ENCODE measurements at regions not wholly inside any gene's neighbourhood (a gene's known extent, or its start where the extent isn't known, plus 50 kb on each side); places are given as distances from the start of the nearest gene placed in this dataset.

GRCh38 chr5:5063533-5063953 is 76.6 kb upstream of the ADAMTS16 start:
- TF ChIP-seq, protein P1, sequence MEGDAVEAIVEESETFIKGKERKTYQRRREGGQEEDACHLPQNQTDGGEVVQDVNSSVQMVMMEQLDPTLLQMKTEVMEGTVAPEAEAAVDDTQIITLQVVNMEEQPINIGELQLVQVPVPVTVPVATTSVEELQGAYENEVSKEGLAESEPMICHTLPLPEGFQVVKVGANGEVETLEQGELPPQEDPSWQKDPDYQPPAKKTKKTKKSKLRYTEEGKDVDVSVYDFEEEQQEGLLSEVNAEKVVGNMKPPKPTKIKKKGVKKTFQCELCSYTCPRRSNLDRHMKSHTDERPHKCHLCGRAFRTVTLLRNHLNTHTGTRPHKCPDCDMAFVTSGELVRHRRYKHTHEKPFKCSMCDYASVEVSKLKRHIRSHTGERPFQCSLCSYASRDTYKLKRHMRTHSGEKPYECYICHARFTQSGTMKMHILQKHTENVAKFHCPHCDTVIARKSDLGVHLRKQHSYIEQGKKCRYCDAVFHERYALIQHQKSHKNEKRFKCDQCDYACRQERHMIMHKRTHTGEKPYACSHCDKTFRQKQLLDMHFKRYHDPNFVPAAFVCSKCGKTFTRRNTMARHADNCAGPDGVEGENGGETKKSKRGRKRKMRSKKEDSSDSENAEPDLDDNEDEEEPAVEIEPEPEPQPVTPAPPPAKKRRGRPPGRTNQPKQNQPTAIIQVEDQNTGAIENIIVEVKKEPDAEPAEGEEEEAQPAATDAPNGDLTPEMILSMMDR (IDR thresholded peaks at IDR 0.05), result no peak
- TF ChIP-seq POLR2A (IDR thresholded peaks at IDR 0.05), result no peak
- H3K36me3 ChIP-seq, result no peaks in the 10 kb centered on the region
- H3K4me1 ChIP-seq, result no peaks in the 10 kb centered on the region
- no peaks in the 10 kb centered on the region for H3K9me3 ChIP-seq
- H3K4me3 ChIP-seq (replicated peaks in 1 of 3), result no peak overlapping the region
- no peak for DNase-seq
- H3K27me3 ChIP-seq, result no peaks in the 10 kb centered on the region
- intact Hi-C loops (cut with DNase I), result no loop called here
- 55 to 57% methylated on average over 3 of the region's 3 CpGs for WGBS, 2 donors
- no peak overlapping the region for H3K27ac ChIP-seq

GRCh38 chr5:5065472-5065871 is 74.7 kb upstream of the ADAMTS16 start:
- no peak for DNase-seq
- no peak overlapping the region for H3K27ac ChIP-seq
- TF ChIP-seq POLR2A (IDR thresholded peaks at IDR 0.05), result no peak

DNA sequence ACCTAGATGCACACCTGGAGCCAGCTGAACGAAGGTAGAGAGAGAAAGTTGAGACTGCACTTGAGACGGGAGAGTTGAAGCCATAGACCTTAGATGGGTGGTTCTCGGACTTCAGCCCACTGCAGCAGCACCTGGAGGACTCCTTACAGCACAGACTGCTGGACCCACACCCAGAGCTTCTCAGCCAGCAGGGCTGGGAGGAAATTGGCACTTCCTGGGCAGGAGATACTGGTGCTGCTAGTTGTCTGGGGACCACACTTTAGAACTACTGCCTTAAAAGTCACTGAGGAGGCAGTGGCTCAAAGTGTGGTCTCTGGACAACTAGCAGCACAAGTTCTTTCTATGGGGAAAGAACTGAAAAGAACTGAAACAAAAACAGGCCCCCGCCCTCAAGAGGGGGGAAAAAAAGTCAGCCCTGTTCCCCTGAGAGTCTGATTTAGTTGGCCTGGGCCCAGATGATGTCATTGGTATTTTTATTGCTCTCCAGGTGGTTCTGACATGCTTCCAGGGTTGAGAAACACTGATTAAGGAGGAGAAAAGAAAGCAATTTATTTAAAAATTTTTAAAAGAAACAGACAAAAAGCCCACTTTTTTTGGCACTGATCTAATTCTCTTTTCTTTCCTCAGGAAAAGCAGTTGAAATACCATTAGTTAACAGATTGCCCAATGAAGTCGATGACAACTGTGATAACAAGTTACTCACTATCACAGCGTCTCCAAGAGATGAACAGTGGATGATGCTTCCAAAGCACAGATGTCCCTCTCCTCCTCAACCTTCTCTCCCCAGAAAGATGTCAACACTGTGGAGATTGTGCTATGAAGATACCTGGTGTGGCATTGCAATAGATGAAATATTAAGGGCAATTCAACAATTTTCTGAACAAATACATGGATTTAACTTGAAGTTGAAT is 73.6 kb upstream of the ADAMTS16 start:
- no peaks in the 10 kb centered on the region for H3K36me3 ChIP-seq
- no peaks in the 10 kb centered on the region for H3K9me3 ChIP-seq
- no peak for DNase-seq
- H3K27ac ChIP-seq, result no peak overlapping the region
- no peaks in the 10 kb centered on the region for H3K4me1 ChIP-seq
- intact Hi-C loops (cut with DNase I), result no loop called here
- H3K4me3 ChIP-seq (replicated peaks in 1 of 3), result no peak overlapping the region
- WGBS, 2 donors, result 58 to 69% methylated on average over 6 of the region's 6 CpGs
- H3K27me3 ChIP-seq, result no peaks in the 10 kb centered on the region
- TF ChIP-seq POLR2A (IDR thresholded peaks at IDR 0.05), result no peak
- TF ChIP-seq, protein P1 (IDR thresholded peaks at IDR 0.05), result no peak

More at GRCh38 chr5:5065472-5065871, 74.7 kb upstream of the ADAMTS16 start:
- Histone ChIP-seq H3K27me3 (no peaks in the 10 kb centered on the region), H3K4me3 (replicated peaks in 1 of 3) (no peak overlapping the region), H3K4me1 (no peaks in the 10 kb centered on the region), H3K36me3 (no peaks in the 10 kb centered on the region), H3K9me3 (no peaks in the 10 kb centered on the region)
- intact Hi-C loops (cut with DNase I), result no loop called here
- 89 to 92% methylated on average over 4 of the region's 4 CpGs for WGBS, 2 donors

DNA sequence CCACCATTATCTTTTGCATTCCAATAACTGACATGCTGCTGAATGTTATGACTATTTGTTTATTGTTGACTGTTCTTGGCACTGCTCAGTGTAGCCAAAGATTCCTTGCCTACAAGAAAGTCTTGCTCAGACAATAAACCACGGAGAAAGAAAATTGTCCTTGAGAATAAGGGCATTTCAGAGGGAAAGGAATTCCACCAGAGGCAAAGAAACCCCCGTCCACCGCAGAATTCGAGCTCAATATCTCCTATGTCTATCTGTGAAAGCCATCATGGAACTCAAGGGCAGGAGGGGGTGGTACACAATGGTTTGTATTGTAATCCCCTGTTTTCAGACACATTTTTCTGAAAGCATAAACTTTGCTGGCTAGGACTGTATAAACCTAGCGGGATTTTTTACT is 70.3 kb upstream of the ADAMTS16 start:
- H3K36me3 ChIP-seq, result no peaks in the 10 kb centered on the region
- no peaks in the 10 kb centered on the region for H3K27me3 ChIP-seq
- no peaks in the 10 kb centered on the region for H3K9me3 ChIP-seq
- TF ChIP-seq, protein P1 (IDR thresholded peaks at IDR 0.05), result no peak
- TF ChIP-seq POLR2A (IDR thresholded peaks at IDR 0.05), result no peak
- no peaks in the 10 kb centered on the region for H3K4me1 ChIP-seq
- intact Hi-C loops (cut with DNase I), result no loop called here
- H3K4me3 ChIP-seq (replicated peaks in 1 of 3), result no peak overlapping the region
- 69 to 71% methylated on average over 5 of the region's 5 CpGs for WGBS, 2 donors
- no peak overlapping the region for H3K27ac ChIP-seq
- no peak for DNase-seq

GRCh38 chr5:5071554-5071953 is 68.6 kb upstream of the ADAMTS16 start:
- no peak overlapping the region for H3K27ac ChIP-seq
- no peak overlapping the region for H3K4me3 ChIP-seq (replicated peaks in 1 of 3)
- intact Hi-C loops (cut with DNase I), result no loop called here
- H3K27me3 ChIP-seq, result no peaks in the 10 kb centered on the region
- H3K4me1 ChIP-seq, result no peaks in the 10 kb centered on the region
- no peaks in the 10 kb centered on the region for H3K9me3 ChIP-seq
- no peaks in the 10 kb centered on the region for H3K36me3 ChIP-seq
- no peak for DNase-seq
- TF ChIP-seq POLR2A (IDR thresholded peaks at IDR 0.05), result no peak
- TF ChIP-seq, protein P1 (IDR thresholded peaks at IDR 0.05), result no peak
- WGBS, 2 donors, result 64 to 84% methylated on average over 5 of the region's 5 CpGs

Data from thyroid gland (tissue), 4 donors.